ENCODE measurements at regions not wholly inside any gene's neighbourhood (a gene's known extent, or its start where the extent isn't known, plus 50 kb on each side); places are given as distances from the start of the nearest gene placed in this dataset.
"Not testable (repeated sequence)": the region's sequence is repeated elsewhere in the genome, so short reads cannot be mapped to it uniquely, and the experiment has no call there.

GRCh38 chr5:119897537-119898370, 268.4 kb downstream of the FAM170A start:
- no peak for DNase-seq

- DNase-seq: no peak
Observed at GRCh38 chr5:119899981-119900380, 270.6 kb downstream of the FAM170A start.

GRCh38 chr5:119902593-119902992, 273.2 kb downstream of the FAM170A start:
- no peak for DNase-seq

GRCh38 chr5:119913425-119913824, 284.1 kb downstream of the FAM170A start:
- DNase-seq: no peak

- no peak for DNase-seq
Observed at GRCh38 chr5:119919279-119919678, 289.9 kb downstream of the FAM170A start.

- DNase-seq: no peak
Observed at GRCh38 chr5:119926301-119926700, 296.9 kb downstream of the FAM170A start.

GRCh38 chr5:119928974-119929373, 299.6 kb downstream of the FAM170A start:
- no peak for DNase-seq

GRCh38 chr5:119930490-119930889, 301.1 kb downstream of the FAM170A start:
- no peak for DNase-seq

GRCh38 chr5:119943148-119943547, 313.8 kb downstream of the FAM170A start:
- peak in 2 of 3 donors; percentile 36 for DNase-seq

- DNase-seq: no peak
Observed at GRCh38 chr5:119945691-119946090, 316.3 kb downstream of the FAM170A start.

GRCh38 chr5:119948162-119948561, 318.8 kb downstream of the FAM170A start:
- DNase-seq: no peak

GRCh38 chr5:119949426-119949999, 320.2 kb downstream of the FAM170A start:
- DNase-seq: no peak

GRCh38 chr5:119951330-119951934, 322.1 kb downstream of the FAM170A start:
- DNase-seq: no peak

GRCh38 chr5:119953474-119953873, 324.1 kb downstream of the FAM170A start:
- DNase-seq: no peak

- DNase-seq: no peak
Observed at GRCh38 chr5:119954106-119954505, 324.7 kb downstream of the FAM170A start.

- no peak for DNase-seq
Observed at GRCh38 chr5:119961993-119962392, 332.6 kb downstream of the FAM170A start.

- DNase-seq: no peak
Observed at GRCh38 chr5:119966028-119966427, 336.7 kb downstream of the FAM170A start.

GRCh38 chr5:119968690-119969089, 339.3 kb downstream of the FAM170A start:
- DNase-seq: no peak

GRCh38 chr5:119987077-119987476, 357.7 kb downstream of the FAM170A start:
- DNase-seq: not testable (repeated sequence)

- DNase-seq: no peak
Observed at GRCh38 chr5:119991625-119992024, 362.3 kb downstream of the FAM170A start.

- no peak for DNase-seq
Observed at GRCh38 chr5:119996128-119996527, 366.8 kb downstream of the FAM170A start.

GRCh38 chr5:120007598-120007997, 378.2 kb downstream of the FAM170A start:
- no peak for DNase-seq

GRCh38 chr5:120012431-120012830, 383.1 kb downstream of the FAM170A start:
- no peak for DNase-seq

- DNase-seq: no peak
Observed at GRCh38 chr5:120014535-120014934, 385.2 kb downstream of the FAM170A start.
